HFFc6 (cell line): ENCODE measurements at regions not wholly inside any gene's neighbourhood (a gene's known extent, or its start where the extent isn't known, plus 50 kb on each side); places are given as distances from the start of the nearest gene placed in this dataset.

Experiments
- DNase-seq: peaks from one replicate; pipeline ENCODE4 v3.0.0-alpha.2; 2018
- H3K27ac Mint-ChIP-seq: 2 replicates; pipeline ENCODE4 v1.8.0; 2020; ENCODE audit warnings: mild to moderate bottlenecking, mixed read lengths
- H3K27me3 Mint-ChIP-seq: 2 replicates; pipeline ENCODE4 v1.8.0; 2021; ENCODE audit warnings: mild to moderate bottlenecking, moderate library complexity, mixed read lengths; ENCODE audit not compliant: insufficient read depth
- H3K36me3 Mint-ChIP-seq: 2 replicates; pipeline ENCODE4 v1.8.0; 2021; ENCODE audit warnings: low read depth, mixed read lengths
- H3K4me1 Mint-ChIP-seq: 2 replicates; pipeline ENCODE4 v1.8.0; 2020; ENCODE audit warnings: low read depth, mixed read lengths
- H3K4me3 Mint-ChIP-seq: 2 replicates; pipeline ENCODE4 v1.8.0; 2020; ENCODE audit warnings: mild to moderate bottlenecking, moderate library complexity, mixed read lengths
- H3K9me3 Mint-ChIP-seq: 2 replicates; pipeline ENCODE4 v1.8.0; 2020; ENCODE audit warnings: mild to moderate bottlenecking, mixed read lengths
- CTCF ChIP-seq: fragments of 200-600 bp; sonication (generic); IDR thresholded peaks from 2 replicates; pipeline ENCODE4 v1.5.0; 2021; ENCODE audit warnings: antibody characterized with exemption, mild to moderate bottlenecking

GRCh38 chr4:71260544-71260943 is 78.3 kb upstream of the SLC4A4 start:
- no peaks in the 10 kb centered on the region for H3K9me3 Mint-ChIP-seq
- H3K27ac Mint-ChIP-seq, result no peak overlapping the region
- peaks cover 35% of the 10 kb centered on the region for H3K36me3 Mint-ChIP-seq
- no peak for DNase-seq
- H3K27me3 Mint-ChIP-seq, result no peaks in the 10 kb centered on the region
- TF ChIP-seq CTCF, result no peak
- no peak overlapping the region for H3K4me3 Mint-ChIP-seq
- H3K4me1 Mint-ChIP-seq, result peaks cover 59% of the 10 kb centered on the region

DNA sequence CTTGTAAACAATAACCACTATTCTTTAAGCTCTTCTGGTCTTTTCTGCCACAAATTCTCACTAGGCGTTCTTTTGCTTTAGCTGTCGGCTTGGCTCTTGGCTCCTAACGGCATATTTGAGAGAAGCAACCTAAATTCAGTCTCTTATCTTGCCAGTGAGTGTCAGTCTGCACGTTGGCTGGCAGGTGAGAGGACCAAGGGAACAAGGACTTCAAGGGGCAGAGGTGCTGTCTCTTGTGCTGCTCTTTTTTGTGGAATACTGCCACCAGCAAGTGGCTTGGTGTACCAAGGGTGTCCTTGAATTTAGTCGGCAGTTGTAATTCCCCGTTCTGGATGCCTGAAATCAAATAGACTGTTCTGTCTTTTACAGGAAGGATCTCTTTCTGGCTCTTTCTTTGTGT is 77.8 kb upstream of the SLC4A4 start:
- H3K9me3 Mint-ChIP-seq, result no peaks in the 10 kb centered on the region
- peaks cover 30% of the 10 kb centered on the region for H3K36me3 Mint-ChIP-seq
- H3K4me3 Mint-ChIP-seq, result no peak overlapping the region
- H3K27ac Mint-ChIP-seq, result no peak overlapping the region
- TF ChIP-seq CTCF, result no peak
- no peaks in the 10 kb centered on the region for H3K27me3 Mint-ChIP-seq
- peaks cover 64% of the 10 kb centered on the region for H3K4me1 Mint-ChIP-seq
- no peak for DNase-seq

- TF ChIP-seq CTCF, result no peak
- DNase-seq, result no peak
- Mint-ChIP-seq H3K27me3 (no peaks in the 10 kb centered on the region), H3K27ac (peak overlapping the region; percentile 20; the same call in 1 of the 2 replicates), H3K4me1 (peaks cover 71% of the 10 kb centered on the region), H3K4me3 (0 out of 2 replicates have a peak overlapping the region, but pooled peaks have one; percentile 2), H3K36me3 (peaks cover 26% of the 10 kb centered on the region), H3K9me3 (no peaks in the 10 kb centered on the region)
Measured at GRCh38 chr4:71261633-71262121, 77.1 kb upstream of the SLC4A4 start.

DNA sequence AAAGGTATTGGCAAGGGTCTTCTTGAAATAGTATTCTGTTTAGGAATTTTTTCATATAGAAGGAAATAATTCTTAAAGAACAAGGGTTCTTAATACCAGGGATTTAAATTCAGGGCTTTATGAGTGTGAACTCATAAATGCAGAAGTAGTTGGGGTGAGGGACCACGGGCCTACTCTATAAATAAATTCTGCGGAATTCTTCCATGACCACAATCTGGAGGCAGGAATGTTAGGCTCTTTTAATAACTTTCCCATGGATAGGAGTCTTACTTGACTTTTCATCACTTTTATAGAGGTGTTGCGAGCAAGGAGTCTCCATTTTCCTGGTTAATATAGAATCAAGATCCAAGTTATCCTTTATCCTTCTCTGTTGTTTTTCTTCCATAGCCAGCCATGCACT is 76.7 kb upstream of the SLC4A4 start:
- no peaks in the 10 kb centered on the region for H3K9me3 Mint-ChIP-seq
- H3K4me1 Mint-ChIP-seq, result peaks cover 76% of the 10 kb centered on the region
- no peaks in the 10 kb centered on the region for H3K27me3 Mint-ChIP-seq
- no peak for DNase-seq
- TF ChIP-seq CTCF, result no peak
- no peak overlapping the region for H3K27ac Mint-ChIP-seq
- H3K4me3 Mint-ChIP-seq, result no peak overlapping the region
- peaks cover 26% of the 10 kb centered on the region for H3K36me3 Mint-ChIP-seq

DNA sequence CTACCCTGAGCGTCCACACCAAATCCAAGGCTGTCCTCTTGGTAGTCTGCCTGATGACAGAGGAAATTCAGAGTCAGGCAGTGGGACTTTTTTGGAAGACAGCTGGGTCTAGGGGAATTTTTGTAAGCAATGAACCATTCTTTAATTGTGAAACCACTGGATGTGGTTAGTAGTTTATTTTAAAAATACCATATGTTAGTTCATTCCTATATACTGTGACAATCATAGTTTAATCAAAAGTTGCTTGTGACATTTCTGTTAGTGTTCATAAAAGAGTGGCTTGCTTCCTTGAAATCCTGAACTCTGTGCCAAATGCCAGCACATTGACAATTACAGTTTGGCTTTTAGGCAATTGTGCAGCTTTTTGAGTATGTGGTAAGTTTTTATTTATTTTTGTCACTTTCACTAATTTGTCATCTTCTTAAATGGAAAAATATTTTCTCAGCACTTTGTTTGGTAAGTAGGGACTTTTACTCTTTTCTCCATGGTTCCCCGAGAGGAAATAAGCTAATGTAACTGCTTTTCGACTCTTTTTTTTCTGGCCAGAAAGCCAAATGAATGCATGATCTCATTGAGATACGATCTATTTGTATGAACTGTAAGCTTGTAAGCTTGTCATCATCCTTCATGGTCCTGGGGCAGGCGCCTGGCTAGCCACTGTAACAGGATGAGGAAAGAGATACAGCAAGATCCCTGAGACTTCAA is 72.6 kb upstream of the SLC4A4 start:
- peak; percentile 88 for DNase-seq
- no peak for TF ChIP-seq CTCF
- Mint-ChIP-seq H3K27me3 (no peaks in the 10 kb centered on the region), H3K36me3 (0 out of 2 replicates have a peak, but pooled peaks cover 2% of the 10 kb centered on the region), H3K4me1 (peaks cover 80% of the 10 kb centered on the region), H3K9me3 (no peaks in the 10 kb centered on the region), H3K27ac (peak overlapping the region; percentile 85), H3K4me3 (peak overlapping the region; percentile 75)
